HCT116 (cell line): ENCODE measurements at regions not wholly inside any gene's neighbourhood (a gene's known extent, or its start where the extent isn't known, plus 50 kb on each side); places are given as distances from the start of the nearest gene placed in this dataset.
A peak's percentile ranks its signal among the peaks of the same experiment; 100 is the strongest.

Experiments
- ATAC-seq: fragments of 200-7000 bp; cut with Tn5 transposase; 2 replicates; pipeline ENCODE4 v1.9.1; 2020; ENCODE audit warnings: mild to moderate bottlenecking, moderate library complexity
- BruUV-seq: library from RNA; stranded (reverse); fragments of 400-500 nt; replicated peaks from 2 replicates; lab custom pipeline; 2021; lab: Mats Ljungman, UMichigan
- CTCF ChIA-PET: fragments of 300-600 bp; sonication (Branson Sonifier 250); formaldehyde crosslinking; loops from one replicate; lab custom pipeline; 2021; ENCODE audit warnings: antibody characterized with exemption; lab: Charles Lee
- POLR2A ChIA-PET: fragments of 300-600, 350-600 bp; sonication (Branson Sonifier 250); formaldehyde crosslinking; loops from one replicate; lab custom pipeline; 2021; ENCODE audit warnings: antibody characterized with exemption; lab: Charles Lee
- RAD21 ChIA-PET, 2 experiments: fragments of 300-600 bp; sonication (Branson Sonifier 250); formaldehyde crosslinking; loops; one replicate each; lab custom pipeline; 2023; ENCODE audit warnings: low total read pairs in 2 of 2; ENCODE audit not compliant: uncharacterized antibody in 2 of 2, unreplicated experiment in 2 of 2, low non-redundant PET in 1 of 2; lab: Charles Lee
- DNase-seq: peaks from one replicate; pipeline ENCODE4 v3.0.0-alpha.2; 2010; ENCODE audit warnings: low read depth, low spot score
- H2AFZ ChIP-seq: fragments of 200-600 bp; shearing (Covaris generic), sonication (generic); 2 replicates; pipeline ENCODE4 v1.6.1; 2017; ENCODE audit warnings: low read depth, mixed run types, mixed read lengths, antibody characterized with exemption, low read length; ENCODE audit not compliant: poor library complexity, severe bottlenecking
- H3K27ac ChIP-seq: 2 replicates; pipeline ENCODE4 v1.5.1; 2012; ENCODE audit warnings: low read depth, low read length
- H3K27me3 ChIP-seq: fragments of 200-600 bp; sonication (generic); 2 replicates; pipeline ENCODE4 v1.6.1; 2016; ENCODE audit warnings: mixed run types, low read length, mixed read lengths; ENCODE audit not compliant: insufficient read depth
- H3K36me3 ChIP-seq, 2 experiments: fragments of 200-500 bp in 1 of 2; fragments of 200-600 bp in 1 of 2; sonication (Bioruptor generic) in 1 of 2; sonication (generic) in 1 of 2; 2 replicates each; pipeline versions ENCODE4 v1.5.1 to v1.6.1; 2014 to 2016; ENCODE audit warnings: low read length in 2 of 2, inconsistent platforms in 1 of 2, mixed read lengths in 1 of 2, mixed run types in 1 of 2; ENCODE audit not compliant: insufficient read depth in 2 of 2, control insufficient read depth in 1 of 2
- H3K4me1 ChIP-seq, 2 experiments: fragments of 200-600 bp in 1 of 2; sonication (generic) in 1 of 2; 2 replicates each; pipeline versions ENCODE4 v1.5.1 to v1.6.1; 2012 to 2017; ENCODE audit warnings: low read length in 2 of 2, inconsistent platforms in 1 of 2, mild to moderate bottlenecking in 1 of 2, mixed read lengths in 1 of 2, mixed run types in 1 of 2, moderate library complexity in 1 of 2; ENCODE audit not compliant: insufficient read depth in 2 of 2, control insufficient read depth in 1 of 2
- H3K4me2 ChIP-seq: fragments of 200-600 bp; sonication (generic); 2 replicates; pipeline ENCODE4 v1.6.1; 2017; ENCODE audit warnings: mixed run types, low read length, mixed read lengths
- H3K4me3 ChIP-seq, 2 experiments: fragments of 200-600 bp in 1 of 2; sonication (generic) in 1 of 2; replicated peaks in 1 of 2; 2 replicates each; pipeline ENCODE4 v1.5.1; 2011 to 2016; ENCODE audit warnings: low read length in 2 of 2, control low read depth in 1 of 2, low read depth in 1 of 2, mild to moderate bottlenecking in 1 of 2, mixed read lengths in 1 of 2, mixed run types in 1 of 2
- H3K79me2 ChIP-seq: fragments of 200-600 bp; sonication (generic); 2 replicates; pipeline ENCODE4 v1.6.1; 2017; ENCODE audit warnings: mild to moderate bottlenecking, mixed run types, low read length, moderate library complexity, mixed read lengths; ENCODE audit not compliant: insufficient read depth
- H3K9ac ChIP-seq: fragments of 200-600 bp; sonication (generic); 2 replicates; pipeline ENCODE4 v1.6.1; 2016; ENCODE audit warnings: low read length, mixed read lengths
- H3K9me2 ChIP-seq: fragments of 200-600 bp; sonication (generic), shearing (Covaris generic); 2 replicates; pipeline ENCODE4 v1.6.1; 2017; ENCODE audit warnings: mixed run types, mild to moderate bottlenecking, moderate library complexity; ENCODE audit not compliant: insufficient read depth
- H3K9me3 ChIP-seq, 2 experiments: fragments of 200-500 bp in 1 of 2; fragments of 200-600 bp in 1 of 2; sonication (Bioruptor generic) in 1 of 2; sonication (generic) in 1 of 2; 2 replicates each; pipeline ENCODE4 v1.6.1; 2014 to 2017; ENCODE audit warnings: low read length in 2 of 2, mixed read lengths in 2 of 2, inconsistent platforms in 1 of 2, low read depth in 1 of 2, mild to moderate bottlenecking in 1 of 2, mixed run types in 1 of 2, moderate library complexity in 1 of 2; ENCODE audit not compliant: control insufficient read depth in 1 of 2, insufficient read depth in 1 of 2
- H4K20me1 ChIP-seq: fragments of 200-600 bp; sonication (generic), shearing (Covaris generic); 2 replicates; pipeline ENCODE4 v1.6.1; 2017; ENCODE audit warnings: mixed run types, mild to moderate bottlenecking, moderate library complexity; ENCODE audit not compliant: insufficient read depth
- ATF3 ChIP-seq: IDR thresholded peaks from 2 replicates; pipeline ENCODE4 v1.6.1; 2012
- CBX3 ChIP-seq: IDR thresholded peaks from 2 replicates; pipeline ENCODE4 v1.6.1; 2012; ENCODE audit warnings: low read depth
- CEBPB ChIP-seq: IDR thresholded peaks from 2 replicates; pipeline ENCODE4 v1.6.1; 2012; ENCODE audit warnings: low read depth
- EGR1 ChIP-seq: IDR thresholded peaks from 2 replicates; pipeline ENCODE4 v1.6.1; 2012; ENCODE audit warnings: low read depth
- EZH2 ChIP-seq: fragments of 200-600 bp; sonication (generic); IDR thresholded peaks from 2 replicates; pipeline ENCODE4 v1.6.1; 2017; ENCODE audit warnings: antibody characterized with exemption, mixed run types
- EZH2phosphoT487 ChIP-seq: fragments of 200-600 bp; IDR thresholded peaks from 2 replicates; pipeline ENCODE4 v1.6.1; 2018; ENCODE audit warnings: antibody characterized with exemption, borderline replicate concordance
- JUND ChIP-seq: IDR thresholded peaks from 2 replicates; pipeline ENCODE4 v1.6.1; 2012
- MAX ChIP-seq: IDR thresholded peaks from 2 replicates; pipeline ENCODE4 v1.6.1; 2012
- POLR2A ChIP-seq: IDR thresholded peaks from 2 replicates; pipeline ENCODE4 v1.7.0; 2011; ENCODE audit warnings: borderline replicate concordance; ENCODE audit not compliant: insufficient read depth, insufficient read length; ENCODE audit errors: extremely low read depth
- POLR2AphosphoS5 ChIP-seq: IDR thresholded peaks from 2 replicates; pipeline ENCODE4 v1.6.1; 2011; ENCODE audit warnings: mild to moderate bottlenecking, low read depth, low read length, moderate library complexity
- RAD21 ChIP-seq: IDR thresholded peaks from 2 replicates; pipeline ENCODE4 v1.6.1; 2012; ENCODE audit warnings: low read depth, mild to moderate bottlenecking
- REST ChIP-seq: IDR thresholded peaks from 2 replicates; pipeline ENCODE4 v1.6.1; 2012; ENCODE audit warnings: low read depth
- SIN3A ChIP-seq: IDR thresholded peaks from 2 replicates; pipeline ENCODE4 v1.6.1; 2012; ENCODE audit warnings: low read depth
- SP1 ChIP-seq: IDR thresholded peaks from 2 replicates; pipeline ENCODE4 v1.6.1; 2012; ENCODE audit warnings: low read depth
- SRF ChIP-seq: IDR thresholded peaks from 2 replicates; pipeline ENCODE4 v1.6.1; 2012; ENCODE audit warnings: low read depth
- TCF7L2 ChIP-seq: IDR thresholded peaks from 2 replicates; pipeline ENCODE4 v1.7.0; 2011; ENCODE audit warnings: borderline replicate concordance, inconsistent platforms; ENCODE audit not compliant: insufficient read depth, insufficient read length; ENCODE audit errors: extremely low read depth
- YY1 ChIP-seq: IDR thresholded peaks from 2 replicates; pipeline ENCODE4 v1.6.1; 2011; ENCODE audit warnings: low read length, low read depth, moderate library complexity, mild to moderate bottlenecking; ENCODE audit not compliant: insufficient replicate concordance; ENCODE audit errors: extremely low read depth
- ZBTB33 ChIP-seq: IDR thresholded peaks from 2 replicates; pipeline ENCODE4 v1.6.1; 2011; ENCODE audit warnings: mild to moderate bottlenecking, low read length, moderate library complexity; ENCODE audit not compliant: insufficient replicate concordance; ENCODE audit errors: extremely low read depth
- ZFX ChIP-seq: fragments of 450-650 bp; IDR thresholded peaks from 2 replicates; pipeline ENCODE4 v1.6.1; 2017
- ZNF274 ChIP-seq: fragments of 200-500 bp; sonication (Bioruptor generic); IDR thresholded peaks from 2 replicates; pipeline ENCODE4 v1.6.1; 2014; ENCODE audit warnings: mild to moderate bottlenecking, low read depth, low read length, inconsistent platforms
- intact Hi-C: fragments of 100-400 bp; cut with micrococcal nuclease; formaldehyde crosslinking; loops from 2 replicates; pipeline ENCODE4 v1.10.0; 2022

- DNase-seq (no peak), ATAC-seq (no peak)
- H3K9me2 ChIP-seq: no peaks in the 10 kb centered on the region
- no TSS peak for BruUV-seq
- no peak overlapping the region for H3K9ac ChIP-seq
- H4K20me1 ChIP-seq: no peaks in the 10 kb centered on the region
- TF ChIP-seq EZH2: no peak
- no peak for TF ChIP-seq EGR1
- TF ChIP-seq YY1: no peak
- no peak for TF ChIP-seq SRF
- TF ChIP-seq ZBTB33: no peak
- TF ChIP-seq ATF3: no peak
- TF ChIP-seq TCF7L2: no peak
- no peak for TF ChIP-seq ZNF274
- TF ChIP-seq JUND: no peak
- no peak for TF ChIP-seq MAX
- TF ChIP-seq CEBPB: no peak
- no peak for TF ChIP-seq RAD21
- no peak for TF ChIP-seq REST
- TF ChIP-seq EZH2phosphoT487: no peak
- no peak for TF ChIP-seq SIN3A
- TF ChIP-seq POLR2AphosphoS5: no peak
- TF ChIP-seq POLR2A: no peak
- TF ChIP-seq CBX3: no peak
- no peak for TF ChIP-seq ZFX
- no peak for TF ChIP-seq SP1
- H3K4me3 ChIP-seq: no peak overlapping the region
- intact Hi-C loops: no loop called here
- POLR2A ChIA-PET: no interaction called here
- RAD21 ChIA-PET: no interaction called here
- no peak overlapping the region for H3K4me2 ChIP-seq
- no peaks in the 10 kb centered on the region for H3K4me1 ChIP-seq
- H3K27ac ChIP-seq: no peak overlapping the region
- CTCF ChIA-PET: no interaction called here
- peak overlapping the region; percentile 41 for H2AFZ ChIP-seq
- no peaks in the 10 kb centered on the region for H3K79me2 ChIP-seq
- H3K27me3 ChIP-seq: no peaks in the 10 kb centered on the region
- no peaks in the 10 kb centered on the region for H3K9me3 ChIP-seq
- H3K36me3 ChIP-seq: no peaks in the 10 kb centered on the region
Measured at GRCh38 chr7:115127399-115128021, 205.6 kb downstream of the MDFIC start.
